Astrocyte (in vitro differentiated cells and primary cell): ENCODE measurements at regions not wholly inside any gene's neighbourhood (a gene's known extent, or its start where the extent isn't known, plus 50 kb on each side); places are given as distances from the start of the nearest gene placed in this dataset.

ENCODE experiments used
- EZH2 ChIP-seq: IDR thresholded peaks from 2 replicates; pipeline ENCODE4 v1.6.1; 2012; ENCODE audit warnings: mild to moderate bottlenecking, low read length, inconsistent platforms; ENCODE audit not compliant: insufficient read depth
- TF ChIP-seq, protein P1 (sequence below): IDR thresholded peaks from 2 replicates; pipeline ENCODE4 v1.5.1; 2011; ENCODE audit warnings: low read depth, mild to moderate bottlenecking, inconsistent platforms, low read length, moderate library complexity; ENCODE audit not compliant: insufficient read depth

DNA sequence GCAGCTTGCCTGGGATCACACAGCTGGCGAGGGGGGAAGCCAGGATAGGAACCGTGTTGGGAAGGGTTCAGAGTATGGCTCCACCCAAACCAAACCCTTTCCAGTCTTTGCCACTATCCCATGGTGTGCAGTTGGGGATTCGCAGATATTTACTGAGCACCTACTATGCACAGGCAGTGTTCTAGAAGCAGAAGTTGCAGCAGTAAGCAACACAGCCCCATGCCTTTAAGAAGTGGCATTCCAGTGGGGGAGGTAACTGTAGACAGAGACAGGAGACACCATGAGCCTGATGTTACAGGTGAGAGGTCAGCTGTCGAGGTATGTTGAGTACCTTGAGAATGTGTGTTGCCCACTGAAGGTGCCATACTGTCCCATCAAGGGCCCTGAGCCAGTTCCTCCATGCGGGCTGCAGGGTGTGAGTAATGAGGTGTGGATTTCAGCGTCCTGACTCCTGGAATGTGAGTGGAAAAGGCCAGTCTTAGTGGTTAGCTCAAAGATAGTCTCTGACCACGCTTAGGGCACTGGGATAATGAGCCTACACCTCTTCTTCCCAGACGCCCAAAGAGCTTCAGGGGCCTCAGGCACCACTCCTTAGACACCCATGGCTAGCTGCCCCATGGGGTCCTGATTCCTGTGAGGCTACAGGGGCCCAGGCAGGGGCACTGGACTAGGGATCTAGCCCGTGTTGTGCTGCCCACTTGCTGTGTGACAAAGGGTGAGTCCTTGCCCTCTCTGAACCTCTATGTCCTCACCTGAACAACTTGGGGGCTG lies 71.8 kb upstream of the TP53I11 start:
- TF ChIP-seq, protein P1, sequence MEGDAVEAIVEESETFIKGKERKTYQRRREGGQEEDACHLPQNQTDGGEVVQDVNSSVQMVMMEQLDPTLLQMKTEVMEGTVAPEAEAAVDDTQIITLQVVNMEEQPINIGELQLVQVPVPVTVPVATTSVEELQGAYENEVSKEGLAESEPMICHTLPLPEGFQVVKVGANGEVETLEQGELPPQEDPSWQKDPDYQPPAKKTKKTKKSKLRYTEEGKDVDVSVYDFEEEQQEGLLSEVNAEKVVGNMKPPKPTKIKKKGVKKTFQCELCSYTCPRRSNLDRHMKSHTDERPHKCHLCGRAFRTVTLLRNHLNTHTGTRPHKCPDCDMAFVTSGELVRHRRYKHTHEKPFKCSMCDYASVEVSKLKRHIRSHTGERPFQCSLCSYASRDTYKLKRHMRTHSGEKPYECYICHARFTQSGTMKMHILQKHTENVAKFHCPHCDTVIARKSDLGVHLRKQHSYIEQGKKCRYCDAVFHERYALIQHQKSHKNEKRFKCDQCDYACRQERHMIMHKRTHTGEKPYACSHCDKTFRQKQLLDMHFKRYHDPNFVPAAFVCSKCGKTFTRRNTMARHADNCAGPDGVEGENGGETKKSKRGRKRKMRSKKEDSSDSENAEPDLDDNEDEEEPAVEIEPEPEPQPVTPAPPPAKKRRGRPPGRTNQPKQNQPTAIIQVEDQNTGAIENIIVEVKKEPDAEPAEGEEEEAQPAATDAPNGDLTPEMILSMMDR = no peak
- TF ChIP-seq EZH2 = no peak
